ENCODE measurements at regions not wholly inside any gene's neighbourhood (a gene's known extent, or its start where the extent isn't known, plus 50 kb on each side); places are given as distances from the start of the nearest gene placed in this dataset.

- no TSS peak for BruUV-seq (replicated peaks)
- ChIA-PET CTCF (no interaction called here), POLR2A (no interaction called here)
- intact Hi-C loops (cut with micrococcal nuclease; ENCODE audit: unreplicated experiment): no loop called here
- TF ChIP-seq POLR2AphosphoS5 (IDR thresholded peaks at IDR 0.05; ENCODE audit: low read depth, low read length): no peak
- TF ChIP-seq SIN3A (IDR thresholded peaks at IDR 0.05; ENCODE audit: borderline replicate concordance, insufficient read depth, low read depth, low read length): no peak
- no peak for TF ChIP-seq REST (IDR thresholded peaks at IDR 0.05; ENCODE audit: insufficient read depth in 1 of 2, low read depth in 2 of 2, low read length in 1 of 2)
- no peak for TF ChIP-seq CTCF (IDR thresholded peaks at IDR 0.05)
- H3K27ac ChIP-seq (ENCODE audit: low read length): no peak overlapping the region
- H3K27me3 ChIP-seq (ENCODE audit: control insufficient read depth, insufficient read depth, low read length): peaks cover 2% of the 10 kb centered on the region
- H3K4me1 ChIP-seq (ENCODE audit: control insufficient read depth, insufficient read depth, low read length): no peaks in the 10 kb centered on the region
- H3K9me3 ChIP-seq (ENCODE audit: control insufficient read depth, insufficient read depth, low read depth, low read length): no peaks in the 10 kb centered on the region
- no peaks in the 10 kb centered on the region for H3K36me3 ChIP-seq (ENCODE audit: control insufficient read depth, insufficient read depth, low read length)
- H3K4me3 ChIP-seq (ENCODE audit: low read depth in 2 of 2, low read length in 2 of 2): no peak overlapping the region
- in situ Hi-C loops (cut with HindIII; ENCODE audit: low pct_unique_long_range_greater_than_20kb, low sequenced_read_pairs): no loop called here
- DNase-seq (ENCODE audit: low read depth, low spot score): no peak
- ATAC-seq: no peak
These were observed 59.8 kb upstream of the C5orf63 start for GRCh38 chr5:127133071-127133470.

GRCh38 chr5:127136908-127137307 is 63.6 kb upstream of the C5orf63 start:
- Histone ChIP-seq H3K4me1 (ENCODE audit: control insufficient read depth, insufficient read depth, low read length) (no peaks in the 10 kb centered on the region), H3K9me3 (ENCODE audit: control insufficient read depth, insufficient read depth, low read depth, low read length) (no peaks in the 10 kb centered on the region), H3K4me3 (ENCODE audit: low read depth in 2 of 2, low read length in 2 of 2) (no peak overlapping the region), H3K27me3 (ENCODE audit: control insufficient read depth, insufficient read depth, low read length) (no peaks in the 10 kb centered on the region; the same call in 1 of the 2 replicates), H3K36me3 (ENCODE audit: control insufficient read depth, insufficient read depth, low read length) (no peaks in the 10 kb centered on the region), H3K27ac (ENCODE audit: low read length) (no peak overlapping the region)
- no TSS peak for BruUV-seq (replicated peaks)
- intact Hi-C loops (cut with micrococcal nuclease; ENCODE audit: unreplicated experiment) (no loop called here), in situ Hi-C loops (cut with HindIII; ENCODE audit: low pct_unique_long_range_greater_than_20kb, low sequenced_read_pairs) (no loop called here)
- no peak for DNase-seq (ENCODE audit: low read depth, low spot score)
- TF ChIP-seq POLR2AphosphoS5 (IDR thresholded peaks at IDR 0.05; ENCODE audit: low read depth, low read length): no peak
- no peak for TF ChIP-seq REST (IDR thresholded peaks at IDR 0.05; ENCODE audit: insufficient read depth in 1 of 2, low read depth in 2 of 2, low read length in 1 of 2)
- TF ChIP-seq CTCF (IDR thresholded peaks at IDR 0.05): no peak
- no peak for TF ChIP-seq SIN3A (IDR thresholded peaks at IDR 0.05; ENCODE audit: borderline replicate concordance, insufficient read depth, low read depth, low read length)
- no peak for TF ChIP-seq TCF7L2 (IDR thresholded peaks at IDR 0.05; ENCODE audit: low read depth, low read length)
- ChIA-PET CTCF (no interaction called here), POLR2A (no interaction called here)
- no peak for ATAC-seq
